Chondrocyte (in vitro differentiated cells): ENCODE measurements at regions not wholly inside any gene's neighbourhood (a gene's known extent, or its start where the extent isn't known, plus 50 kb on each side); places are given as distances from the start of the nearest gene placed in this dataset.

Experiments used
- DNase-seq: peaks from one replicate; pipeline ENCODE4 v3.0.0; 2021; ENCODE audit warnings: mixed read lengths, low spot score
- H3K27ac Mint-ChIP-seq: one replicate; pipeline ENCODE4 v1.8.0; 2021; ENCODE audit warnings: mild to moderate bottlenecking, moderate library complexity, mixed read lengths; ENCODE audit not compliant: unreplicated experiment
- H3K27me3 Mint-ChIP-seq: 2 replicates; pipeline ENCODE4 v1.8.0; 2021; ENCODE audit warnings: low read depth, mixed read lengths
- H3K36me3 Mint-ChIP-seq: 2 replicates; pipeline ENCODE4 v1.8.0; 2021; ENCODE audit warnings: low read depth, mixed read lengths
- H3K4me1 Mint-ChIP-seq: 2 replicates; pipeline ENCODE4 v1.8.0; 2021; ENCODE audit warnings: low read depth, mild to moderate bottlenecking, mixed read lengths
- H3K4me3 Mint-ChIP-seq: one replicate; pipeline ENCODE4 v1.8.0; 2021; ENCODE audit warnings: mild to moderate bottlenecking, moderate library complexity, mixed read lengths; ENCODE audit not compliant: unreplicated experiment
- H3K9me3 Mint-ChIP-seq: 2 replicates; pipeline ENCODE4 v1.8.0; 2021; ENCODE audit warnings: low read depth, mixed read lengths
- TF ChIP-seq, protein P1 (sequence below): fragments of 200-600 bp; sonication (generic); IDR thresholded peaks from 2 replicates; pipeline ENCODE4 v1.5.0; 2021; ENCODE audit warnings: antibody characterized with exemption, mild to moderate bottlenecking, moderate library complexity

- peaks cover 2% of the 10 kb centered on the region for H3K36me3 Mint-ChIP-seq
- no peaks in the 10 kb centered on the region for H3K27me3 Mint-ChIP-seq
- peak overlapping the region; percentile 17 for H3K27ac Mint-ChIP-seq
- TF ChIP-seq, protein P1, sequence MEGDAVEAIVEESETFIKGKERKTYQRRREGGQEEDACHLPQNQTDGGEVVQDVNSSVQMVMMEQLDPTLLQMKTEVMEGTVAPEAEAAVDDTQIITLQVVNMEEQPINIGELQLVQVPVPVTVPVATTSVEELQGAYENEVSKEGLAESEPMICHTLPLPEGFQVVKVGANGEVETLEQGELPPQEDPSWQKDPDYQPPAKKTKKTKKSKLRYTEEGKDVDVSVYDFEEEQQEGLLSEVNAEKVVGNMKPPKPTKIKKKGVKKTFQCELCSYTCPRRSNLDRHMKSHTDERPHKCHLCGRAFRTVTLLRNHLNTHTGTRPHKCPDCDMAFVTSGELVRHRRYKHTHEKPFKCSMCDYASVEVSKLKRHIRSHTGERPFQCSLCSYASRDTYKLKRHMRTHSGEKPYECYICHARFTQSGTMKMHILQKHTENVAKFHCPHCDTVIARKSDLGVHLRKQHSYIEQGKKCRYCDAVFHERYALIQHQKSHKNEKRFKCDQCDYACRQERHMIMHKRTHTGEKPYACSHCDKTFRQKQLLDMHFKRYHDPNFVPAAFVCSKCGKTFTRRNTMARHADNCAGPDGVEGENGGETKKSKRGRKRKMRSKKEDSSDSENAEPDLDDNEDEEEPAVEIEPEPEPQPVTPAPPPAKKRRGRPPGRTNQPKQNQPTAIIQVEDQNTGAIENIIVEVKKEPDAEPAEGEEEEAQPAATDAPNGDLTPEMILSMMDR: no peak
- no peak for DNase-seq
- no peak overlapping the region for H3K4me3 Mint-ChIP-seq
- peaks cover 25% of the 10 kb centered on the region for H3K4me1 Mint-ChIP-seq
- H3K9me3 Mint-ChIP-seq: peaks cover 8% of the 10 kb centered on the region
Observed at GRCh38 chr5:103498800-103499551, 63.6 kb downstream of the NUDT12 start.

DNA sequence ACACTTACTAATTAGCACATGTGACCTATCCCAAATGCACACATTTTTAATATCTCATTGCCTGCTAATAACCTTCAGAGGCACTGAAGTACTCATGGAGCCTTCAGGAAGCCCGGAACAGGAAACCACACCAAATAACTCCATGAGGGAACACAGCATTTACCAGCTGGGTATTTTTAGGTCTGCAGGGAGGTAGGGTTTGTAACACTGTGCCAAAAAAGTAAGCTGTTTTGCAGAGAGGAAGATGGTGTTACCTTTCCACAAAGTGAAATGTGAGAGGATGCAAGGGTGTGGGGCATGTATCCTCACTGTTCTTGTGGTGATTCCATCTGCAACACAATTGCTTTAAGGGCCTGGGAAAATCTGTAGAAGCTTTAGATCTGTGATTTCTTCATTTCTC is 64.4 kb downstream of the NUDT12 start:
- Mint-ChIP-seq H3K27ac (peak overlapping the region; percentile 33), H3K36me3 (peaks cover 2% of the 10 kb centered on the region), H3K9me3 (peaks cover 8% of the 10 kb centered on the region), H3K4me3 (no peak overlapping the region), H3K4me1 (peaks cover 25% of the 10 kb centered on the region), H3K27me3 (no peaks in the 10 kb centered on the region)
- DNase-seq: no peak
- TF ChIP-seq, protein P1: no peak

DNA sequence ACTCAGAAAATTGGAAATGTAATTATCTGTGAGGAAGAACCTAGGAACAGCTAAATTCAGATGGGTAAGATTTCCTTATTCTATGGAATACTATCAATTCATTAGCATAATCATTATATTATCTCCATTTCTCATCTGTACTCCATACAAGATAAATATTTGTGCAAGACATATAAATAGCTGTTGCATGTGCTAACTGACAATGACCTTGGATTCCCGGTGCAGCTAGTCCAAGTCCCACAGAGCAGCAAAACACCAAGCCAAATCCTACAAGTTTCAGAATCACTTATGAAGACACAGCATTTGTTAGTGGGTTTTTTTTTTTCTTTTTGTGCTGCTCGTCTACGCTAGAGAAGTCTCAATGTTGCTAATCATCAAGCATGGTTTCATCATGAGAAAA is 64.8 kb downstream of the NUDT12 start:
- peaks cover 25% of the 10 kb centered on the region for H3K4me1 Mint-ChIP-seq
- DNase-seq: no peak
- no peaks in the 10 kb centered on the region for H3K27me3 Mint-ChIP-seq
- H3K9me3 Mint-ChIP-seq: peaks cover 8% of the 10 kb centered on the region
- TF ChIP-seq, protein P1: no peak
- peaks cover 2% of the 10 kb centered on the region for H3K36me3 Mint-ChIP-seq
- H3K4me3 Mint-ChIP-seq: no peak overlapping the region
- H3K27ac Mint-ChIP-seq: no peak overlapping the region

DNA sequence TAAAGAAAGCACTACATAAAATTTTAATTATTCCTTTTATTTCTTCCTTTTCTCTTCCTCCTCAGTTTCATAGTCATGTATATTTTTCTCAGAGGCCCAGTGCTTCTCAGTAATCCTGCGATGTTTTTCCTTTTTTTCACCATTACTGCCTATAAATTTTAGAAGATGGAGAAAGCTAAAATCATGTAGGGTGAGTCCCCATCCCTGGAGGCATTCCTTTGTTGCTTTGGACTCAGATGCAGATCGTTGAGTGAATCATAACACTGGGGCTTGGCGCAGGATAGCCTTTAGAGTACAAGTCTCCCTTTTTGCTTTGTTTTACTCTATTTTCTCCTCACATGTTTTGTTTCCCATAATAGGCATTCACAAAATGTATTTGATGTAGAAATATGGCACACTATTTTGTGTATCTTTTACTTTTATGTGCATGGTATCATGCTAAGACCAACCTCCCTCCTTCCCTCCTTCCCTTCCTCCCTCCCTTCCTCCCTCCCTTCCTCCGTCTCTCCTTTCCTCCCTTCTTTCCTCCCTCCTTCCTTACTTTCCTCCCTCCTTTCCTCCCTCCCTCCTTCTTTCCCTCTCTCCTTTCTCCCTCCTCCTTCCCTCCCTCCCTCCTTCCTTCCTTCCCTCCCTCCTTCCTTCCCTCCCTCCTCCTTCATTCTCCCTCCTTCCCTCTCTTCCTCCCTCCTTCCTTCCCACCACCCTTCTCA is 72.4 kb downstream of the NUDT12 start:
- Mint-ChIP-seq H3K4me3 (no peak overlapping the region), H3K27ac (no peak overlapping the region), H3K9me3 (peaks cover 5% of the 10 kb centered on the region), H3K27me3 (no peaks in the 10 kb centered on the region), H3K4me1 (no peaks in the 10 kb centered on the region), H3K36me3 (no peaks in the 10 kb centered on the region)
- DNase-seq: no peak
- TF ChIP-seq, protein P1: no peak

DNA sequence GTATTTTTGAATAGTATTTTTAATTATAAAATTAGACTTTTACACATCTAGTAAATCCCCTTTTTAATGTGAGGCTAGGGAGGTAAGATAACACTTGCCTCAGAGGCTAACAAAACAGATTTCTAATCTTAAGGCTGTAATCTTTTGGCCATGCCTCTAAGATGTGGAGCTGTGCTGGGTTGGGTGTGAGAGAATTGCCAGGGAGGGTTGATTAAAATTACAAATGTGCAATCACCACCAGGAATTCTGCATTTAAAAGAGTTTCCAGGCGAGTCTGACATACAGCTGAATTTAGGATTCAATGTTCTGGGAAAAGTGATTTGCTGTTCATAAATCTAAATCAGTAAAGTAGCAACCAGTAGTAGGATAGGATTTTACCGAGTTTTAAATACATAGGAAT is 73.3 kb downstream of the NUDT12 start:
- Mint-ChIP-seq H3K4me1 (no peaks in the 10 kb centered on the region), H3K27me3 (no peaks in the 10 kb centered on the region), H3K36me3 (no peaks in the 10 kb centered on the region), H3K4me3 (no peak overlapping the region), H3K9me3 (peaks cover 3% of the 10 kb centered on the region), H3K27ac (no peak overlapping the region)
- no peak for DNase-seq
- TF ChIP-seq, protein P1: no peak
